Neural crest cell (in vitro differentiated cells): ENCODE measurements at regions not wholly inside any gene's neighbourhood (a gene's known extent, or its start where the extent isn't known, plus 50 kb on each side); places are given as distances from the start of the nearest gene placed in this dataset.

ENCODE experiments used
- DNase-seq: peaks from one replicate; pipeline ENCODE4 v3.0.0; 2021; ENCODE audit warnings: low read depth, mixed read lengths, low spot score
- H3K27ac Mint-ChIP-seq: one replicate; pipeline ENCODE4 v1.8.0; 2021; ENCODE audit warnings: mild to moderate bottlenecking, mixed read lengths; ENCODE audit not compliant: unreplicated experiment
- H3K27me3 Mint-ChIP-seq: 2 replicates; pipeline ENCODE4 v1.8.0; 2021; ENCODE audit warnings: low read depth, mild to moderate bottlenecking, mixed read lengths
- H3K36me3 Mint-ChIP-seq: 2 replicates; pipeline ENCODE4 v1.8.0; 2021; ENCODE audit warnings: low read depth, mild to moderate bottlenecking, mixed read lengths
- H3K4me1 Mint-ChIP-seq: 2 replicates; pipeline ENCODE4 v1.8.0; 2021; ENCODE audit warnings: mixed read lengths
- H3K4me3 Mint-ChIP-seq: one replicate; pipeline ENCODE4 v1.8.0; 2021; ENCODE audit warnings: mild to moderate bottlenecking, mixed read lengths
- H3K9me3 Mint-ChIP-seq: 2 replicates; pipeline ENCODE4 v1.8.0; 2021; ENCODE audit warnings: mixed read lengths
- CTCF ChIP-seq: fragments of 200-600 bp; sonication (generic); conservative IDR thresholded peaks from 2 replicates; pipeline ENCODE4 v1.5.0; 2021; ENCODE audit warnings: antibody characterized with exemption, mild to moderate bottlenecking

DNA sequence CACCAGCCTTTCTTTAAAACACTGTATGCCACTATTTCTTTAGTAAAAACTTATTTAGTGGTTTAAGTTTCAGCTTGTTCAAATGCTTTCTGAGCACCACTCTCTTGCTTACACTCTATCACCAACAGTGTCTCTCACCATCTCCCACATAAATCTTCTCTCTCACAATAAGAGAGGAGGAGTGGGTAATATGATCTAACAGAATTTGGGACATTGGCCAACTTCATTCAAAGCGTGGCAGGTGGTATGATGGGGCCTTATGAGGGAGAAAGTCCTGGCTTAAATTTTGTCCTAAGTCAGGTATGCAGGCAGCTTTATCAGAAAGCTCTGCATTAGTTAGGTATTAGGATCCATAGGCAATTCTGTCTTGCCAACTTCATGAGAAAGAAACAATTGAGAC, 1132.5 kb downstream of the TUSC7 start:
- DNase-seq, result no peak
- no peaks in the 10 kb centered on the region for H3K4me1 Mint-ChIP-seq
- H3K27me3 Mint-ChIP-seq, result no peaks in the 10 kb centered on the region
- H3K4me3 Mint-ChIP-seq, result no peak overlapping the region
- TF ChIP-seq CTCF, result no peak
- H3K36me3 Mint-ChIP-seq, result no peaks in the 10 kb centered on the region
- H3K9me3 Mint-ChIP-seq, result no peaks in the 10 kb centered on the region
- no peak overlapping the region for H3K27ac Mint-ChIP-seq

DNA sequence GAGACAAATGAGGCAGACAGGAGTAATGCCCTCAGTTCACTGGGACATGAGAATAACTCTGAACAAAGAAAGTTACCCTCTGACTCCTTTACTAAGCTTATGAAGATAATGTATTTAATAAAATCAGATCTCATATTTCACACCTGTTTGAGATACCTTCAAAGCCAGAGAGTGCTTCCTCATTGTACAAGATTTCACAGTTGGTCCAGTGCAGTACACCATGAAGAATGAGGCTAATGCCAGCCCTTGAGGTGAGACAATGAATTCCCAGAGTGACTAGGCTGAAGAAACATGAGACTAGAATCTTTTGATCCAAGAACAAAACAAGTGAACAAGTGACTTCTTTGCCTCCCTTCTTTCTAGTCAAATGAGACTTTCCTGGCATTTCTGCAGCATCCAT, 1133.8 kb downstream of the TUSC7 start:
- Mint-ChIP-seq H3K27me3 (no peaks in the 10 kb centered on the region), H3K36me3 (no peaks in the 10 kb centered on the region), H3K4me1 (no peaks in the 10 kb centered on the region), H3K4me3 (no peak overlapping the region), H3K9me3 (no peaks in the 10 kb centered on the region), H3K27ac (no peak overlapping the region)
- no peak for TF ChIP-seq CTCF
- no peak for DNase-seq

DNA sequence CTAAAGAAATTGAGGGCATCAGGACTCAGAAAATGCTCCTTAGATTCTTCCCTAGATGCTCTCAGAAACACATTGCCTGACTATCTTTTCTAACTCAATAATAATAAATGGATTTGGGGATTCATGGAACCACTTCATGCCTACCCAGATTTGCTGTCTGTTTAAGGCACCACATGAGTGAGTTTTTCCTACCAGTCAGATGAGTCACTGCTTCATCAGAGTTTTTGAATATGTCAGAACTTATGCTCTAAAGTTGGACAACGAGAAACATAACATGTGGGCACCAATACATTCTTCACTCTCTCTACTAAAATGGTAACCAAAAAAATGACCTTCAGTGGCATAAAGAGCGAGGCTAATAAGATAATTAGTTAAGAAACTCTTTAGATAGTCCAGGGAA, 1135.1 kb downstream of the TUSC7 start:
- no peaks in the 10 kb centered on the region for H3K36me3 Mint-ChIP-seq
- DNase-seq, result no peak
- no peak for TF ChIP-seq CTCF
- H3K27ac Mint-ChIP-seq, result no peak overlapping the region
- no peaks in the 10 kb centered on the region for H3K4me1 Mint-ChIP-seq
- H3K9me3 Mint-ChIP-seq, result no peaks in the 10 kb centered on the region
- no peak overlapping the region for H3K4me3 Mint-ChIP-seq
- no peaks in the 10 kb centered on the region for H3K27me3 Mint-ChIP-seq

- H3K36me3 Mint-ChIP-seq, result no peaks in the 10 kb centered on the region
- peaks cover 4% of the 10 kb centered on the region for H3K9me3 Mint-ChIP-seq
- H3K4me3 Mint-ChIP-seq, result no peak overlapping the region
- no peaks in the 10 kb centered on the region for H3K27me3 Mint-ChIP-seq
- no peak overlapping the region for H3K27ac Mint-ChIP-seq
- H3K4me1 Mint-ChIP-seq, result no peaks in the 10 kb centered on the region
- DNase-seq, result no peak
- TF ChIP-seq CTCF, result no peak
Observed at GRCh38 chr3:117846238-117846637, 1136.7 kb downstream of the TUSC7 start.

- Mint-ChIP-seq H3K9me3 (peaks cover 4% of the 10 kb centered on the region), H3K4me1 (no peaks in the 10 kb centered on the region), H3K27ac (no peak overlapping the region), H3K36me3 (no peaks in the 10 kb centered on the region), H3K4me3 (no peak overlapping the region), H3K27me3 (no peaks in the 10 kb centered on the region)
- no peak for DNase-seq
- TF ChIP-seq CTCF, result no peak
Observed at GRCh38 chr3:117848606-117849005, 1139.0 kb downstream of the TUSC7 start.
